ELF-1 (cell line): ENCODE measurements at regions not wholly inside any gene's neighbourhood (a gene's known extent, or its start where the extent isn't known, plus 50 kb on each side); places are given as distances from the start of the nearest gene placed in this dataset.
A peak's percentile ranks its signal among the peaks of the same experiment; 100 is the strongest.
"Not testable (repeated sequence)": the region's sequence is repeated elsewhere in the genome, so short reads cannot be mapped to it uniquely, and the experiment has no call there.

Experiments
- DNase-seq: peaks from one replicate; pipeline ENCODE4 v3.0.0-alpha.2; 2016; ENCODE audit warnings: low read depth, low spot score

DNA sequence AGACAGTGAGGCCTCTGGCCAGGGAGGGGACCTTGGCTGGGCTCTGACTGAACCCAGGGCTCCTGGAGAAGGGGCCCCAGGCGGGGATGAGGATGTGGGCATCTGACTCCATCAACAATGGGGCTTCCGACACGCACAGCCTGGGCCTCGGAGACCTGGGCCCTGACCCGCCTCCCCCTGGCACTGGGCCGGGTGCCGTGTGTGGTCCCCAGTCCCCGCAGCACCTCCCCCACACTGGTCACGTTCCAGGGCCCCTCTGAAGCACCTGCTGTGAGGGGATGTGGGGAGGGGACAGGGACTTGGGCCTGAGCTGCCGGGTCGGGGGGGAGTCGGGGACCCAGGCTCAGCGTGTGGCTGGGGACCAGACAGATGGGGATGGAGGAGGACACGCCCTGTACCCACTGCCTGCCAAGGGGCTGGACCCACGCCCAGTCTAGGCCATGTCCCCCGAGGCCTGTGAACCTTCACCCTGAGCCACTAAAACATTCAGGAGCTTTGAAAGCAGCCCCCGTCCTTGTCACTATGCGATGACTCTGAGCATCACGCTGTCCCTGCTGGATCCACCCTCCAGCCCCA is 165.8 kb downstream of the TMEM121 start:
- DNase-seq = not testable (repeated sequence)

- no peak for DNase-seq
These were observed 168.6 kb downstream of the TMEM121 start for GRCh38 chr14:105694961-105695360.

- DNase-seq = not testable (repeated sequence)
These were observed 170.0 kb downstream of the TMEM121 start for GRCh38 chr14:105696388-105696787.

DNA sequence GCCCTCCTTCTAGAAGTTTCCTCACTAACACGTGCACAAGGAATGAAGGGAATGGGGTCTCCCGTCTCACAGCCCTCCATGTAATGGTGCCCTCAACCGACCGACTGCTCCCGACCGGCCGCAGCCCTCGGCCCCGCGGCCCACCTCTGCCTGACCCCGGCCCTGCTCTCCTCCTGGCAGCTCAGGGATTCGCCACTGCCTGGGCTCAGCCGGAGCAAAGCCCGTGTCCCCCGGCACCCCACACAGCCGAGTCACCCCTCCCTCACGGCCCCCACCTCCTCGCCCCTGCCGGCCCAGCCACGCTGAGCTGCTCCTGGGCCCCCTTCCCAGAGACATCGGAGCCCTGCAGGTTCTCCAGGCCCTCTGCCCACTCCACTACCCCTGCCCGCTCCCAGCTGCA is 171.0 kb downstream of the TMEM121 start:
- not testable (repeated sequence) for DNase-seq

DNA sequence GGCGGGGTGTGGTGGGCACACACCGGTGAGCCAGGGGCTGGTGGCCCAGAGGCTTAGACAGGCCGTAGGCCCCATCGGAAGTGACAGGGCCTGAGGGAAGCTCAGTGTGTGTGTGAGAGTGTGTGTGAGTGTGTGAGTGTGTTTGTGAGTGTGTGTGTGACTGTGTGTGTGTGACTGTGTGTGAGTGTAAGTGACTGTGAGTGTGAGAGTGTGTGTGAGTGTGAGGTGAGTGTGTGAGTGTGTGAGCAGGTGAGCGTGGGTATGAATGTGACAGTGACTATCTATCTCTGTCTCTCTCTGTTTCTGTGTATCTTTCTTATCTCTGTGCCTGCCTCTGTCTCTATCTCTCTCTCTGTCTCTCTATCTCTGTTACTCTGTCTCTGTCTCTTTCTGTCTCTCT is 171.6 kb downstream of the TMEM121 start:
- not testable (repeated sequence) for DNase-seq

DNA sequence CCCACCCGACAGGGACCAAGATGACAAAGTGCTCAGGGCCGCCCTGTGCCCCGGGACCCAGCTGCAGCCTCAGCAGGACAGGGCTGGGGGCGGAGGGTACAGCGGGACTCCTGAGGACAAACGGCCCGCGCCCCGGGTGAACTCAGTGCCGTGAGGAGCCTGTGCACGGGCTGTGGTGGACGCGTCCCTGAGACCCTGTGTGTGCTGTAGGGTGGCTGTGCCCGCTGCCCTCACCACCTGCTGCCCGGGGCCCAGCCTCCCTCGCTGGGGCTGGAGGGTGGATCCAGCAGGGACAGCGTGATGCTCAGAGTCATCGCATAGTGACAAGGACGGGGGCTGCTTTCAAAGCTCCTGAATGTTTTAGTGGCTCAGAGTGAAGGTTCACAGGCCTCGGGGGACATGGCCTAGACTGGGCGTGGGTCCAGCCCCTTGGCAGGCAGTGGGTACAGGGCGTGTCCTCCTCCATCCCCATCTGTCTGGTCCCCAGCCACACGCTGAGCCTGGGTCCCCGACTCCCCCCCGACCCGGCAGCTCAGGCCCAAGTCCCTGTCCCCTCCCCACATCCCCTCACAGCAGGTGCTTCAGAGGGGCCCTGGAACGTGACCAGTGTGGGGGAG is 172.7 kb downstream of the TMEM121 start:
- not testable (repeated sequence) for DNase-seq

- DNase-seq = not testable (repeated sequence)
These were observed 173.3 kb downstream of the TMEM121 start for GRCh38 chr14:105699706-105700105.

- not testable (repeated sequence) for DNase-seq
These were observed 173.8 kb downstream of the TMEM121 start for GRCh38 chr14:105700146-105700545.

GRCh38 chr14:105700622-105701288 is 174.4 kb downstream of the TMEM121 start:
- DNase-seq = peak; percentile 43

DNA sequence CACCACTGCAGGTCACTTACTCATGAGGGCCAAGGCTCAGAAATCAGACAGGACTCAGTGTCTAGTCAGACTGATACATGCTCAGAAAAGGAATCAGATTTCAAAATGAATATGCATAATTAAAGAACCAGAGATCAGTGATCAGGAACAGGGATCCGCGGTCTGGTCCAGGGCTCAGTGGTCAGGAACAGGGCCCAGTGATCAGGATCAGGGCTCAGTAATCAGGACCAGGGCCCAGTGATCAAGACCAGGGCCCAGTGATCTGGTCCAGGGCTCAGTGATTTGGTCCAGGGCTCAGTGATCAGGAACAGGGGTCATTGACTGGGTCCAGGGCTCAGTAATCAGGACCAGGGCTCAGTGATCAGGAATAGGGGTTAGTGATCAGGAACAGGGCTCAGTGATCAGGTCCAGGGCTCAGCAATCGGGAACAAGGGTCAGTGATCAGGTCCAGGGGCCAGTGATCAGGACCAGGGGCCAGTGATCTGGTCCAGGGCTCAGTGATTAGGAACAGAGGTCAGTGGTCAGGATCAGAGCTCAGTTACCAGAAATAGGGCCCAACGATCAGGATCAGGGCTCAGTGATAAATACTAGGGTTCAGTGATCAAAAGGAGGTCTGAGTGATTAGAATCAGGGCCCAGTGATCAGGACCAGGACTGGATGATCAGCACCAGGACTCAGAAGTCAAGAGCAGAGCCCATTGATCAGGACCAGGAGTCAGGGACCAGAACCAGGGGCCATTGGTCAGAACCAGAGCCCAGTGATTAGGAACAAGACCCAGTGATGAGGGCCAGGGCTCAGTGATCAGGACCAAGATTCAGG is 175.3 kb downstream of the TMEM121 start:
- no peak for DNase-seq

- DNase-seq = no peak
These were observed 176.0 kb downstream of the TMEM121 start for GRCh38 chr14:105702275-105702817.

DNA sequence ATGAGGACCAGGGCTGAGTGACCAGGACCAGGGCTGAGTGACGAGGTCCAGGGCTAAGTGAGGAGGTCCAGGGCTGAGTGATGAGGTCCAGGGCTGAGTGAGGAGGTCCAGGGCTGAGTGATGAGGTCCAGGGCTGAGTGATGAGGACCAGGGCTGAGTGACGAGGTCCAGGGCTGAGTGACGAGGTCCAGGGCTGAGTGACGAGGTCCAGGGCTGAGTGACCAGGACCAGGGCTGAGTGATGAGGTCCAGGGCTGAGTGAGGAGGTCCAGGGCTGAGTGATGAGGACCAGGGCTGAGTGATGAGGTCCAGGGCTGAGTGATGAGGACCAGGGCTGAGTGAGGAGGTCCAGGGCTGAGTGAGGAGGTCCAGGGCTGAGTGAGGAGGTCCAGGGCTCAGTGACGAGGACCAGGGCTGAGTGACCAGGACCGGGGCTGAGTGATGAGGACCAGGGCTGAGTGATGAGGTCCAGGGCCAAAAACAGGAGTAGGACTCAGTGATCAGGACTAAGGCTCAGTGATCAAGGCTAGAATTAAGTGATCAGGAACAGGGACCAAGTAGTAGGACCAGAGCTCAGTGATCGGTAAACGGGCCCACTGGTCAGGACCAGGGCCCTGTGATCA is 176.8 kb downstream of the TMEM121 start:
- DNase-seq = not testable (repeated sequence)

DNA sequence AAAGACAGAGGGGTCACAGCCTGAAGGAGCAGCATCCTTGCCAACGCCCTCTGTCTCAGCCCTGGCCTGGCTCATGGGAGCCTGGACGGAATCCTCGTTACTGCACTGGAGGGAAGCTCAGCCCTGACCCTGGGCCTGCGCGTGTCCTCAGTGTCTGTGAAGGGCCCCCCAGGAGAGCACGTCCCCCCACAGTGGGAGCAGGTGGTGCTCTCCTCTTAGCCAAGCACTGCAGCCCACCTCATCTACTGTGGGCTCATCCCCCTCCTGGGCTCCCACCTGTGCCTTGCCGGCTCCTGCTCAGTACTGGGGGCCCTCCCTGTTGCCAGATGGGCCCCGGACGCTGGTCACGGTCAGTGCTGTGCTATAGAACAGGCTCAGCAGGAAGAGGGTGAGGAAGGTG is 177.7 kb downstream of the TMEM121 start:
- DNase-seq = not testable (repeated sequence)

- DNase-seq = not testable (repeated sequence)
These were observed 178.1 kb downstream of the TMEM121 start for GRCh38 chr14:105704492-105704891.

GRCh38 chr14:105705512-105705861 is 179.1 kb downstream of the TMEM121 start:
- DNase-seq = not testable (repeated sequence)

DNA sequence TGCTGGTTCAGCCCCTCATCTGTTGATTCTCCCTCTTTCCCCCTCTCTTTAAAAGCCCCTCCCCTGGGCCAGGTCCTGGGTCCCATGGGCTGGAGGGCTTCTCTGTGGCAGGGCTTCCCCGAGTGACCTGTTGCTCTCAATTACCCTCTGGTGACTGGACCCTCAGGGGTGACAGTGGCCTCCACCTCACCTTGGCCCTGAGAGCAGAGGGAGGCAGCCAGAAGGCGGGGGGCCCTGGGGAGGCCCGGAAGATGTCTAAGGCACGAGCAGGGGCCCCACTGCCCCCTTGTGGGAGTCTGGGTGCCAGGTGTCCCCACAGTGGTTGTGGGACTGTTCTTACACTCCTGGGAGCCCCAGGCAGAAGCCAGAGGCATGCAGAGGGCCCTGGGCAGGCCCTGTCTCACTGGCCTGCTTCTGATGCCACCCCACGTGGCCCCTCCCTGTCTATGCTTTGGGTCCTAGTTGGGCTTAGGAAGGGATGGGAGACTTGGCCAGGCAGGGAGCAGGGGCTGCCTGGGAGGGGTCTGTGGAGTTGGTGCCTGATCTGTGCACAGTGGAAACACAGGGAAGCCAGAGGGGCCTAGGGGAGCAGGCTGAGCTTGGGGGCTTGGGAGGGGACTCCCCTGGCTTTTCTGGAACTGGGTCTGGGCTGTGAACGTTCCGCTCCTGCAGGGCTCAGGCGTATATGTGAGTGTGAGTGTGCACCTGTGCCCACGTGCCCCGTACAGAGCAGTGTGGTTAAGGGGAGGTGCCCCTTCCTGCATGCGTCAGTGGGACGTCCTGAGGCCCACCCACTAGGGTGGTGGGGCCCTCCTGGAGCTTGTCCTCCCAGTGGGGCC is 179.7 kb downstream of the TMEM121 start:
- not testable (repeated sequence) for DNase-seq

- not testable (repeated sequence) for DNase-seq
These were observed 180.3 kb downstream of the TMEM121 start for GRCh38 chr14:105706701-105707019.

GRCh38 chr14:105707099-105707498 is 180.7 kb downstream of the TMEM121 start:
- DNase-seq = not testable (repeated sequence)

GRCh38 chr14:105707723-105708151 is 181.4 kb downstream of the TMEM121 start:
- DNase-seq = not testable (repeated sequence)
